Tibial artery (tissue), 4 donors: ENCODE measurements at regions not wholly inside any gene's neighbourhood (a gene's known extent, or its start where the extent isn't known, plus 50 kb on each side); places are given as distances from the start of the nearest gene placed in this dataset.

Experiments
- DNase-seq, 2 donors: peaks; one replicate each; pipeline ENCODE4 v3.0.0-alpha.2; 2019
- H3K27ac ChIP-seq, 2 donors: fragments of 200-600 bp; sonication (generic) in 1 of 2; 1 replicate in 1 of 2; 2 replicates in 1 of 2; pipeline ENCODE4 v1.5.1; 2018 to 2019; ENCODE audit warnings: mild to moderate bottlenecking in 1 of 2
- H3K27me3 ChIP-seq, 2 donors: fragments of 200-600 bp; sonication (generic) in 1 of 2; one replicate each; pipeline versions ENCODE4 v1.5.1 to v1.6.0; 2016 to 2019
- H3K36me3 ChIP-seq, 3 donors: fragments of 200-600 bp; sonication (generic) in 2 of 3; one replicate each; pipeline ENCODE4 v1.5.1; 2016 to 2019; ENCODE audit warnings: mild to moderate bottlenecking in 2 of 3
- H3K4me1 ChIP-seq, 4 donors: fragments of 200-600 bp; sonication (generic) in 2 of 4; 1 replicate in 3 of 4; 2 replicates in 1 of 4; pipeline ENCODE4 v1.5.1; 2016 to 2019
- H3K4me3 ChIP-seq, 2 donors: fragments of 200-600 bp; sonication (generic) in 1 of 2; 1 replicate in 1 of 2; 2 replicates in 1 of 2; pipeline ENCODE4 v1.5.1; 2018 to 2019; ENCODE audit warnings: mild to moderate bottlenecking in 2 of 2
- H3K9me3 ChIP-seq, 3 donors: fragments of 200-600 bp; sonication (generic) in 1 of 3; one replicate each; pipeline ENCODE4 v1.5.1; 2016 to 2019
- CTCF ChIP-seq, 2 experiments: fragments of 200-600 bp in 1 of 2; fragments of 450-650 bp in 1 of 2; IDR thresholded peaks; one replicate each; pipeline ENCODE4 v1.5.1; 2017 to 2019; ENCODE audit warnings: antibody characterized with exemption in 2 of 2, mild to moderate bottlenecking in 1 of 2, moderate library complexity in 1 of 2
- intact Hi-C: fragments of 100-400 bp; cut with DNase I; formaldehyde crosslinking; loops from one replicate; pipeline ENCODE4 v1.15.0; 2023; ENCODE audit warnings: low total_unique reads

DNA sequence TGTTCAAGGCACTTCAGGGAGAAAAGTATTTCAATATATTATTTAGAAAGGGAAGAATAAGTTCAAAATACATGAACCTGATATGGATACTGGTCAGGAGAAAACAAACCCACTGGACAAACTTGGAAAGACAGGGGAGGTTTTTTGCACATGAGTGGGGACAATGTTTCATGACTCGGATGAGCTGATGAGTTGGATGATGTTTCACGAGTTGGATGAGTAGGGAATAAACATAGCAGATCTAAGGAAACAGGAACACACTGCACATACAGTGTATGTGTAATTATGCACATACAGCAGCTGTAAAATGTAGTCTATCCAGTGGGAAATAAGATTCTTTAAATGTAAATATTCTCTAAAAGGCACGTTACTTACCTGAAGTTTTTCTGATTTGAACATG, 682.9 kb upstream of the ADAMTS5 start:
- no peak overlapping the region for H3K27ac ChIP-seq
- H3K36me3 ChIP-seq, result no peaks in the 10 kb centered on the region
- intact Hi-C loops, result no loop called here
- DNase-seq, result no peak
- H3K9me3 ChIP-seq, result no peaks in the 10 kb centered on the region
- no peaks in the 10 kb centered on the region for H3K27me3 ChIP-seq
- H3K4me3 ChIP-seq, result no peak overlapping the region
- no peak for TF ChIP-seq CTCF (IDR thresholded peaks at IDR 0.05)
- no peaks in the 10 kb centered on the region for H3K4me1 ChIP-seq

- intact Hi-C loops, result no loop called here
- no peaks in the 10 kb centered on the region for H3K4me1 ChIP-seq
- no peak overlapping the region for H3K27ac ChIP-seq
- no peak for TF ChIP-seq CTCF (IDR thresholded peaks at IDR 0.05)
- DNase-seq, result no peak
- no peaks in the 10 kb centered on the region for H3K36me3 ChIP-seq
- no peaks in the 10 kb centered on the region for H3K9me3 ChIP-seq
- no peaks in the 10 kb centered on the region for H3K27me3 ChIP-seq
- no peak overlapping the region for H3K4me3 ChIP-seq
Observed at GRCh38 chr21:27649323-27649722, 682.4 kb upstream of the ADAMTS5 start.

GRCh38 chr21:27648560-27648959, 681.7 kb upstream of the ADAMTS5 start:
- Histone ChIP-seq H3K4me3 (no peak overlapping the region), H3K36me3 (no peaks in the 10 kb centered on the region), H3K27me3 (no peaks in the 10 kb centered on the region), H3K9me3 (no peaks in the 10 kb centered on the region), H3K27ac (no peak overlapping the region), H3K4me1 (no peaks in the 10 kb centered on the region)
- no peak for TF ChIP-seq CTCF (IDR thresholded peaks at IDR 0.05)
- intact Hi-C loops, result no loop called here
- DNase-seq, result no peak

- Histone ChIP-seq H3K27me3 (no peaks in the 10 kb centered on the region), H3K36me3 (no peaks in the 10 kb centered on the region), H3K4me1 (no peaks in the 10 kb centered on the region), H3K4me3 (no peak overlapping the region), H3K27ac (no peak overlapping the region), H3K9me3 (no peaks in the 10 kb centered on the region)
- intact Hi-C loops, result no loop called here
- no peak for TF ChIP-seq CTCF (IDR thresholded peaks at IDR 0.05)
- no peak for DNase-seq
Observed at GRCh38 chr21:27647921-27648320, 681.0 kb upstream of the ADAMTS5 start.

GRCh38 chr21:27647401-27647800, 680.5 kb upstream of the ADAMTS5 start:
- H3K27ac ChIP-seq, result no peak overlapping the region
- H3K4me3 ChIP-seq, result no peak overlapping the region
- no peak for DNase-seq
- no peaks in the 10 kb centered on the region for H3K27me3 ChIP-seq
- intact Hi-C loops, result no loop called here
- no peaks in the 10 kb centered on the region for H3K9me3 ChIP-seq
- TF ChIP-seq CTCF (IDR thresholded peaks at IDR 0.05), result no peak
- no peaks in the 10 kb centered on the region for H3K36me3 ChIP-seq
- no peaks in the 10 kb centered on the region for H3K4me1 ChIP-seq

DNA sequence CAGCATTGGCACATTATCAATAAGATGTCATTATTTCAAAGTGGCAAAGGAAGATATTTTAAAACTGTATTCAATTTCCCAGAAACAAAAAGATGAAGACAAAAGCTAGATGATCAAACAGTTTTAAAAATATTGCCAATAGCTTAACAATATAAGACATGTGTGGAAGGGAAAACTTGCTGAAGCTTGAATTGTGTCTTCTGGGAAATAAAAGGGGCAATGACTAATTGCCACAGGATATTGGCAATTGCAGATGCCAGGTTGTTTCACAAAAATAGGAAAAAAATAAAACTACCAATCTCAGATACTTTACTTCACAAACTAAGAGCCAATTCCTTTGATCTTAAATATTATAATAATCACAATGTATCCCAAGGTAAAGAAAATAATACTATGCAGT, 679.8 kb upstream of the ADAMTS5 start:
- H3K36me3 ChIP-seq, result no peaks in the 10 kb centered on the region
- H3K4me3 ChIP-seq, result no peak overlapping the region
- no peak overlapping the region for H3K27ac ChIP-seq
- intact Hi-C loops, result no loop called here
- DNase-seq, result no peak
- no peaks in the 10 kb centered on the region for H3K4me1 ChIP-seq
- H3K9me3 ChIP-seq, result no peaks in the 10 kb centered on the region
- no peak for TF ChIP-seq CTCF (IDR thresholded peaks at IDR 0.05)
- no peaks in the 10 kb centered on the region for H3K27me3 ChIP-seq
